GM12878 (cell line): ENCODE measurements at regions not wholly inside any gene's neighbourhood (a gene's known extent, or its start where the extent isn't known, plus 50 kb on each side); places are given as distances from the start of the nearest gene placed in this dataset.

Experiments
- ATAC-seq: fragments of 200-7000 bp; cut with Tn5 transposase; 3 replicates; pipeline ENCODE4 v1.9.1; 2020; ENCODE audit warnings: mild to moderate bottlenecking, moderate library complexity
- BruUV-seq: library from RNA; stranded (reverse); fragments of 400-500 nt; replicated peaks from 2 replicates; lab custom pipeline; 2021; lab: Mats Ljungman, UMichigan
- CTCF ChIA-PET: fragments of 300-600 bp; sonication (Branson Sonifier 250); formaldehyde crosslinking; extraction: SDS; loops from one replicate; lab custom pipeline; 2021; ENCODE audit warnings: inconsistent platforms; lab: Yijun Ruan, JAX
- POLR2A ChIA-PET: fragments of 350-600 bp; formaldehyde crosslinking; extraction: SDS; loops from one replicate; lab custom pipeline; 2021; ENCODE audit warnings: inconsistent platforms; lab: Charles Lee
- RAD21 ChIA-PET: fragments of 300-600 bp; sonication (Branson Sonifier 250); formaldehyde crosslinking; loops from one replicate; lab custom pipeline; 2023; ENCODE audit warnings: antibody characterized with exemption; ENCODE audit not compliant: unreplicated experiment; lab: Charles Lee
- SMC1A ChIA-PET: fragments of 300-600 bp; sonication (Branson Sonifier 250); formaldehyde crosslinking; loops from one replicate; lab custom pipeline; 2023; ENCODE audit not compliant: unreplicated experiment, uncharacterized antibody; lab: Charles Lee
- DNase-seq: peaks from one replicate; pipeline ENCODE4 v3.0.0-alpha.2; 2011; ENCODE audit warnings: low read depth, low spot score
- FAIRE-seq: peaks from 3 replicates; lab custom pipeline; 2011; peaks lifted over from hg19 to GRCh38; lab: Jason Lieb, UNC
- H2AFZ ChIP-seq: 2 replicates; pipeline ENCODE4 v1.6.0; 2011; ENCODE audit warnings: low read depth, low read length, control low read depth; ENCODE audit not compliant: control insufficient read depth
- H3K27ac ChIP-seq: 2 replicates; pipeline ENCODE4 v1.5.1; 2011; ENCODE audit warnings: control low read depth; ENCODE audit not compliant: control insufficient read depth, insufficient read depth
- H3K27me3 ChIP-seq, 2 experiments: replicated peaks in 1 of 2; 2 replicates each; pipeline versions ENCODE4 v1.6.0 to v1.6.1; 2011; ENCODE audit warnings: low read length in 1 of 2; ENCODE audit not compliant: control insufficient read depth in 2 of 2, insufficient read depth in 2 of 2
- H3K36me3 ChIP-seq, 2 experiments: 2 replicates each; pipeline ENCODE4 v1.5.1; 2011; ENCODE audit warnings: low read length in 1 of 2; ENCODE audit not compliant: control insufficient read depth in 2 of 2, insufficient read depth in 2 of 2
- H3K4me1 ChIP-seq: 2 replicates; pipeline ENCODE4 v1.6.1; 2011; ENCODE audit warnings: mild to moderate bottlenecking, low read length, moderate library complexity, mixed read lengths; ENCODE audit not compliant: control insufficient read depth, insufficient read depth
- H3K4me2 ChIP-seq: 2 replicates; pipeline ENCODE4 v1.6.0; 2011; ENCODE audit warnings: control low read depth; ENCODE audit not compliant: control insufficient read depth, insufficient read depth
- H3K4me3 ChIP-seq: fragments of 200-600 bp; sonication (generic); 2 replicates; pipeline ENCODE4 v1.5.1; 2016
- H3K79me2 ChIP-seq: 2 replicates; pipeline ENCODE4 v1.6.0; 2011; ENCODE audit warnings: low read length; ENCODE audit not compliant: control insufficient read depth, insufficient read depth
- H3K9ac ChIP-seq: 2 replicates; pipeline ENCODE4 v1.8.0; 2011; ENCODE audit warnings: low read length, control low read depth, mixed read lengths; ENCODE audit not compliant: control insufficient read depth, insufficient read depth
- H3K9me3 ChIP-seq: replicated peaks from 3 replicates; pipeline ENCODE4 v1.5.1; 2011; ENCODE audit warnings: mild to moderate bottlenecking, low read length; ENCODE audit not compliant: control insufficient read depth, insufficient read depth
- H4K20me1 ChIP-seq: 2 replicates; pipeline ENCODE4 v1.6.0; 2011; ENCODE audit not compliant: control insufficient read depth, insufficient read depth
- CHD2 ChIP-seq: IDR thresholded peaks from 2 replicates; pipeline ENCODE4 v1.6.1; 2011; ENCODE audit warnings: low read depth, low read length, improper control_type of control experiment, borderline replicate concordance
- KLF5 ChIP-seq: fragments of 450-650 bp; IDR thresholded peaks from 2 replicates; pipeline ENCODE4 v1.6.1; 2014; ENCODE audit warnings: mild to moderate bottlenecking; ENCODE audit not compliant: partially characterized antibody
- NR2C1 ChIP-seq: fragments of 450-650 bp; IDR thresholded peaks from 2 replicates; pipeline ENCODE4 v1.6.1; 2017; ENCODE audit warnings: antibody characterized with exemption, mild to moderate bottlenecking, moderate library complexity
- NR2C2 ChIP-seq: IDR thresholded peaks from 2 replicates; pipeline ENCODE4 v1.6.1; 2011; ENCODE audit warnings: borderline replicate concordance, low read depth; ENCODE audit not compliant: control insufficient read depth, insufficient read length
- PML ChIP-seq: IDR thresholded peaks from 2 replicates; pipeline ENCODE4 v1.6.1; 2012; ENCODE audit warnings: low read length, inconsistent platforms
- POLR2AphosphoS2 ChIP-seq: IDR thresholded peaks from 2 replicates; pipeline ENCODE4 v1.6.1; 2011; ENCODE audit warnings: low read depth, mild to moderate bottlenecking, low read length, improper control_type of control experiment, moderate library complexity
- YBX1 ChIP-seq: fragments of 450-650 bp; IDR thresholded peaks from 2 replicates; pipeline ENCODE4 v1.6.1; 2016; ENCODE audit warnings: antibody characterized with exemption
- ZNF384 ChIP-seq: IDR thresholded peaks from 2 replicates; pipeline ENCODE4 v1.6.1; 2012; ENCODE audit warnings: low read depth, mild to moderate bottlenecking, low read length, improper control_type of control experiment, borderline replicate concordance
- WGBS: methylation state at CpG from one replicate; pipeline ENCODE4 v1.1.6; 2016; ENCODE audit warnings: low lambda C conversion rate; ENCODE audit not compliant: insufficient replicate concordance, insufficient coverage; ENCODE audit errors: missing lambda C conversion rate; 5-methylcytosine and 5-hydroxymethylcytosine counted together
- in situ Hi-C: fragments of 300-500 bp; cut with MboI; formaldehyde crosslinking; loops from 9 replicates; pipeline ENCODE4 v1.14.3; 2018; ENCODE audit warnings: mixed read lengths
- intact Hi-C: fragments of 100-400 bp; cut with micrococcal nuclease; formaldehyde crosslinking; loops from one replicate; pipeline ENCODE4 v1.14.2; 2022; ENCODE audit not compliant: unreplicated experiment
- TF ChIP-seq, protein P1 (sequence below): fragments of 450-650 bp; IDR thresholded peaks from 2 replicates; pipeline ENCODE4 v1.6.1; 2016; ENCODE audit warnings: mild to moderate bottlenecking

DNA sequence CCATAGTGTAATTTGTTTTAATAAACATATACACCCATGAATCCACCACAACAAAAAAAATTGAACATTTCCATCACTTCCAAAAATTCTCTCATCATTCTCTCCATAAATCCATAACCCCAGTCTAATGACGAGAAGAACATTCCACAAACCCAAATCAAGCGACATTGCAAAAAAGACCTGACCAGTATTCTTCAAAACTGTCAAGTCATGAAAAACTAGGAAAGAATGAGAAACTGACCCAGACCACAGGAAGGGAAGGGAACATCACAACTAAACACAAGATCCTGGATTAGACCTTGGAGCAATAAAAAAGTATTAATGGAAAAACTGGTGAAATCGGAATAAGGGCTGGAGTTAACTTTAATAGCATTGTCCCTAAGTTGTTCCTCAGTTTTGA lies 141.3 kb upstream of the SLC35G4 start:
- no peaks in the 10 kb centered on the region for H3K9me3 ChIP-seq
- H3K9ac ChIP-seq = no peak overlapping the region
- no peak overlapping the region for H3K27ac ChIP-seq
- H3K4me3 ChIP-seq = no peak overlapping the region
- H2AFZ ChIP-seq = no peak overlapping the region
- H3K36me3 ChIP-seq = no peaks in the 10 kb centered on the region
- H3K4me1 ChIP-seq = no peaks in the 10 kb centered on the region
- no peaks in the 10 kb centered on the region for H3K79me2 ChIP-seq
- ATAC-seq (no peak), FAIRE-seq (no peak), DNase-seq (no peak)
- in situ Hi-C loops (no loop called here), intact Hi-C loops (no loop called here)
- RAD21 ChIA-PET = no interaction called here
- SMC1A ChIA-PET = no interaction called here
- TF ChIP-seq NR2C1 = no peak
- TF ChIP-seq NR2C2 = no peak
- POLR2A ChIA-PET = no interaction called here
- 5% methylated on average over 3 of the region's 3 CpGs for WGBS
- CTCF ChIA-PET = no interaction called here
- H4K20me1 ChIP-seq = no peaks in the 10 kb centered on the region
- H3K4me2 ChIP-seq = no peak overlapping the region
- no TSS peak for BruUV-seq
- peaks cover 0 to 2% of the 10 kb centered on the region in 2 experiments; a peak in 1 of 4 replicates for H3K27me3 ChIP-seq

DNA sequence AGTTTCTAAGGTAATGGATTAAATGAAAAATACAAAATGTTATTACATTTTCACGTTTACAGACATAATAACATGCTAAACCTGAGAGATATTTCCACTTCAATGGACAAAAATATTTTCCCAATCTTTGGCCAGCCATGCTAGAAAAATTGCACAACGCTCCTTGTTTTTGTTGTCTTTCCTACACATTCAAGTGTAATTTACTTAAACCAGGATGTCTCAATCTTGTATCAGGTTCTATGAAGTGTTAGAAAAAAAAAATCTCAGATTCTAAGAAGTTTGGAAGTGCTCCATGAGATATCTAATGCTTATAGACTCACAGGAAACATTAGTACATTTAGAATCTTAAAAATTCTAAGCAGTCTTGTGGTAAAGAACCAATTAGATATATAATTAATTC lies 141.8 kb upstream of the SLC35G4 start:
- Histone ChIP-seq H3K36me3 (no peaks in the 10 kb centered on the region), H3K4me2 (no peak overlapping the region), H3K9me3 (no peaks in the 10 kb centered on the region), H4K20me1 (no peaks in the 10 kb centered on the region), H2AFZ (no peak overlapping the region), H3K79me2 (no peaks in the 10 kb centered on the region), H3K4me1 (no peaks in the 10 kb centered on the region), H3K9ac (no peak overlapping the region), H3K27me3 (peaks cover 0 to 2% of the 10 kb centered on the region in 2 experiments; a peak in 1 of 4 replicates), H3K4me3 (no peak overlapping the region), H3K27ac (no peak overlapping the region)
- SMC1A ChIA-PET = no interaction called here
- DNase-seq (no peak), FAIRE-seq (no peak), ATAC-seq (no peak)
- no TSS peak for BruUV-seq
- CTCF ChIA-PET = no interaction called here
- TF ChIP-seq PML (no peak), POLR2AphosphoS2 (no peak), CHD2 (no peak), KLF5 (no peak), YBX1 (no peak), ZNF384 (no peak)
- TF ChIP-seq, protein P1, sequence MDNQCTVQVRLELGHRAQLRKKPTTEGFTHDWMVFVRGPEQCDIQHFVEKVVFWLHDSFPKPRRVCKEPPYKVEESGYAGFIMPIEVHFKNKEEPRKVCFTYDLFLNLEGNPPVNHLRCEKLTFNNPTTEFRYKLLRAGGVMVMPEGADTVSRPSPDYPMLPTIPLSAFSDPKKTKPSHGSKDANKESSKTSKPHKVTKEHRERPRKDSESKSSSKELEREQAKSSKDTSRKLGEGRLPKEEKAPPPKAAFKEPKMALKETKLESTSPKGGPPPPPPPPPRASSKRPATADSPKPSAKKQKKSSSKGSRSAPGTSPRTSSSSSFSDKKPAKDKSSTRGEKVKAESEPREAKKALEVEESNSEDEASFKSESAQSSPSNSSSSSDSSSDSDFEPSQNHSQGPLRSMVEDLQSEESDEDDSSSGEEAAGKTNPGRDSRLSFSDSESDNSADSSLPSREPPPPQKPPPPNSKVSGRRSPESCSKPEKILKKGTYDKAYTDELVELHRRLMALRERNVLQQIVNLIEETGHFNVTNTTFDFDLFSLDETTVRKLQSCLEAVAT = no peak
- intact Hi-C loops = no loop called here
- POLR2A ChIA-PET = no interaction called here
- RAD21 ChIA-PET = no interaction called here
- 39% methylated on average over 2 of the region's 2 CpGs for WGBS
- in situ Hi-C loops = no loop called here
